K562 (cell line): ENCODE measurements at regions not wholly inside any gene's neighbourhood (a gene's known extent, or its start where the extent isn't known, plus 50 kb on each side); places are given as distances from the start of the nearest gene placed in this dataset.

ENCODE experiments used
- ATAC-seq: fragments of 200-7000 bp; cut with Tn5 transposase; 3 replicates; pipeline ENCODE4 v1.9.1; 2020; ENCODE audit warnings: moderate library complexity
- BruUV-seq: library from RNA; stranded (reverse); fragments of 400-500 nt; replicated peaks from 2 replicates; lab custom pipeline; 2021; lab: Mats Ljungman, UMichigan
- CTCF ChIA-PET: fragments of 300-600 bp; formaldehyde crosslinking; extraction: SDS; loops from one replicate; lab custom pipeline; 2021; ENCODE audit warnings: low intra/inter-chr PET ratio; lab: Yijun Ruan, JAX
- POLR2A ChIA-PET: fragments of 300-600, 350-650 bp; sonication (Branson Sonifier 250); formaldehyde crosslinking; extraction: SDS; loops from one replicate; lab custom pipeline; 2021; ENCODE audit warnings: antibody characterized with exemption, inconsistent platforms; lab: Yijun Ruan, JAX
- DNase-seq, 4 experiments: peaks; one replicate each; pipeline versions ENCODE4 v3.0.0 to v3.0.0-alpha.2; 2011 to 2018; ENCODE audit warnings: low spot score in 3 of 4, mixed read lengths in 3 of 4; ENCODE audit errors: extremely low read depth in 1 of 4
- FAIRE-seq: peaks from 2 replicates; lab custom pipeline; 2011; peaks lifted over from hg19 to GRCh38; lab: Jason Lieb, UNC
- H2AFZ ChIP-seq: 2 replicates; pipeline ENCODE4 v1.6.0; 2011; ENCODE audit warnings: low read depth, low read length, control low read depth, inconsistent platforms
- H3K27ac ChIP-seq: fragments of 200-600 bp; 3 replicates; pipeline ENCODE4 v1.8.0; 2011; ENCODE audit warnings: low read depth, mild to moderate bottlenecking, control low read depth, inconsistent platforms, low read length, moderate library complexity, mixed read lengths; ENCODE audit errors: extremely low read depth
- H3K27me3 ChIP-seq, 2 experiments: fragments of 300-600 bp in 1 of 2; 2 replicates in 1 of 2; 3 replicates in 1 of 2; pipeline versions ENCODE4 v1.6.0 to v1.8.0; 2011; ENCODE audit warnings: inconsistent platforms in 2 of 2, low read length in 2 of 2, mild to moderate bottlenecking in 1 of 2, mixed read lengths in 1 of 2, moderate library complexity in 1 of 2; ENCODE audit not compliant: control insufficient read depth in 2 of 2, insufficient read depth in 2 of 2
- H3K36me3 ChIP-seq: fragments of 300-600 bp; 3 replicates; pipeline ENCODE4 v1.8.0; 2011; ENCODE audit warnings: mild to moderate bottlenecking, low read length, inconsistent platforms; ENCODE audit not compliant: control insufficient read depth, insufficient read depth
- H3K4me1 ChIP-seq, 2 experiments: fragments of 200-600 bp in 1 of 2; replicated peaks in 1 of 2; 2 replicates in 1 of 2; 3 replicates in 1 of 2; pipeline versions ENCODE4 v1.5.1 to v1.8.0; 2011; ENCODE audit warnings: inconsistent platforms in 2 of 2, low read length in 2 of 2, mild to moderate bottlenecking in 1 of 2, mixed read lengths in 1 of 2, moderate library complexity in 1 of 2; ENCODE audit not compliant: control insufficient read depth in 2 of 2, insufficient read depth in 2 of 2
- H3K4me2 ChIP-seq: 2 replicates; pipeline ENCODE4 v1.6.1; 2011; ENCODE audit warnings: low read length, control low read depth, inconsistent platforms, mixed read lengths; ENCODE audit not compliant: insufficient read depth
- H3K4me3 ChIP-seq: fragments of 200-600 bp; sonication (generic), shearing (Covaris generic); 2 replicates; pipeline ENCODE4 v1.5.1; 2016; ENCODE audit warnings: control low read depth, inconsistent platforms
- H3K79me2 ChIP-seq: fragments of 200-600 bp; 3 replicates; pipeline ENCODE4 v1.8.0; 2011; ENCODE audit warnings: low read length, inconsistent platforms; ENCODE audit not compliant: control insufficient read depth, insufficient read depth
- H3K9ac ChIP-seq, 2 experiments: 2 replicates each; pipeline versions ENCODE4 v1.6.0 to v1.6.1; 2011; ENCODE audit warnings: low read depth in 2 of 2, low read length in 2 of 2, control low read depth in 1 of 2, inconsistent platforms in 1 of 2, mild to moderate bottlenecking in 1 of 2, mixed read lengths in 1 of 2; ENCODE audit not compliant: insufficient read depth in 1 of 2
- H3K9me1 ChIP-seq: one replicate; pipeline ENCODE4 v1.6.0; 2011; ENCODE audit warnings: inconsistent platforms, mild to moderate bottlenecking, low read length, moderate library complexity; ENCODE audit not compliant: control insufficient read depth, insufficient read depth
- H3K9me3 ChIP-seq: replicated peaks from 2 replicates; pipeline ENCODE4 v1.5.1; 2011; ENCODE audit warnings: low read depth, low read length, inconsistent platforms; ENCODE audit not compliant: control insufficient read depth, insufficient read depth
- H4K20me1 ChIP-seq: replicated peaks from 2 replicates; pipeline ENCODE4 v1.6.1; 2011; ENCODE audit warnings: low read length, inconsistent platforms, mixed read lengths; ENCODE audit not compliant: control insufficient read depth, insufficient read depth
- CCAR2 ChIP-seq: fragments of 200-400 bp; formaldehyde crosslinking; IDR thresholded peaks from 2 replicates; pipeline ENCODE4 v1.6.1; 2017; ENCODE audit warnings: mild to moderate bottlenecking, low read depth, low read length
- EP300 ChIP-seq: IDR thresholded peaks from 2 replicates; pipeline ENCODE4 v1.6.1; 2012; ENCODE audit warnings: low read length, improper control_type of control experiment
- HIVEP1 ChIP-seq: fragments of 250-450 bp; sonication (Bioruptor Pico); IDR thresholded peaks from 2 replicates; pipeline ENCODE4 v1.4.0; 2020; ENCODE audit warnings: mild to moderate bottlenecking
- KDM4B ChIP-seq, 2 experiments: fragments of 450-650 bp in 1 of 2; sonication (generic) in 1 of 2; IDR thresholded peaks; 2 replicates each; pipeline ENCODE4 v1.6.1; 2016 to 2017; ENCODE audit warnings: borderline replicate concordance in 2 of 2, antibody characterized with exemption in 1 of 2, low read depth in 1 of 2, mild to moderate bottlenecking in 1 of 2
- MAX ChIP-seq: sonication (generic); formaldehyde crosslinking; IDR thresholded peaks from 2 replicates; pipeline ENCODE4 v1.9.0; 2022; ENCODE audit warnings: mild to moderate bottlenecking, missing genetic modification reagents
- PKNOX1 ChIP-seq: fragments of 450-650 bp; IDR thresholded peaks from 2 replicates; pipeline ENCODE4 v1.6.1; 2016
- RAD21 ChIP-seq, 2 experiments: fragments of 250-450 bp in 1 of 2; fragments of 450-650 bp in 1 of 2; sonication (Bioruptor Pico) in 1 of 2; formaldehyde crosslinking in 1 of 2; IDR thresholded peaks in 1 of 2; conservative IDR thresholded peaks in 1 of 2; 2 replicates each; pipeline versions ENCODE4 v1.4.0 to v1.8.0; 2020 to 2022; ENCODE audit warnings: mild to moderate bottlenecking in 2 of 2, moderate library complexity in 1 of 2
- ZNF780A ChIP-seq: fragments of 250-450 bp; sonication (Bioruptor Pico); IDR thresholded peaks from 2 replicates; pipeline ENCODE4 v1.5.0; 2021; ENCODE audit warnings: mild to moderate bottlenecking
- WGBS: fragments of 100-300 bp; shearing (Covaris generic); methylation state at CpG from one replicate; pipeline ENCODE4 v1.1.6; 2016; ENCODE audit warnings: low coverage, mixed read lengths; ENCODE audit not compliant: insufficient coverage; ENCODE audit errors: missing lambda C conversion rate; 5-methylcytosine and 5-hydroxymethylcytosine counted together
- in situ Hi-C: fragments of 300-500 bp; cut with MboI; formaldehyde crosslinking; loops from 4 replicates; pipeline ENCODE4 v1.15.0; 2018; ENCODE audit warnings: inconsistent platforms, mixed read lengths
- intact Hi-C: fragments of 100-400 bp; cut with micrococcal nuclease; formaldehyde crosslinking; loops from 2 replicates; pipeline ENCODE4 v1.14.2; 2022

GRCh38 chr2:104408266-104408665 is 445.6 kb upstream of the POU3F3 start:
- BruUV-seq, result no TSS peak
- Histone ChIP-seq H2AFZ (no peak overlapping the region), H3K4me3 (no peak overlapping the region), H3K4me1 (no peaks in the 10 kb centered on the region), H3K4me2 (no peak overlapping the region), H3K36me3 (no peaks in the 10 kb centered on the region), H3K79me2 (no peaks in the 10 kb centered on the region), H3K27me3 (0 out of 5 replicates have a peak, but pooled peaks cover 0 to 4% of the 10 kb centered on the region in 2 experiments), H3K9me1 (no peaks in the 10 kb centered on the region), H3K27ac (no peak overlapping the region), H3K9me3 (no peaks in the 10 kb centered on the region), H3K9ac (no peak overlapping the region), H4K20me1 (no peaks in the 10 kb centered on the region)
- no peak for DNase-seq
- POLR2A ChIA-PET, result no interaction called here
- in situ Hi-C loops (no loop called here), intact Hi-C loops (no loop called here)
- no peak for ATAC-seq
- CTCF ChIA-PET, result no interaction called here
- WGBS, result 7% methylated on average over 5 of the region's 5 CpGs
- no peak for TF ChIP-seq PKNOX1
- TF ChIP-seq HIVEP1, result no peak
- TF ChIP-seq RAD21 (CRISPR knock-in tag; conservative IDR thresholded peaks at IDR 0.05 in 1 of 2, IDR thresholded peaks at IDR 0.05 in 1 of 2), result no peak
- no peak for TF ChIP-seq MAX
- TF ChIP-seq CCAR2, result no peak
- no peak for TF ChIP-seq EP300
- TF ChIP-seq ZNF780A (CRISPR knock-in tag), result no peak
- TF ChIP-seq KDM4B (IDR thresholded peaks at IDR 0.05; ENCODE audit: borderline replicate concordance in 2 of 2, low read depth in 1 of 2), result no peak
- FAIRE-seq, result no peak
